ENCODE measurements at regions not wholly inside any gene's neighbourhood (a gene's known extent, or its start where the extent isn't known, plus 50 kb on each side); places are given as distances from the start of the nearest gene placed in this dataset.

DNA sequence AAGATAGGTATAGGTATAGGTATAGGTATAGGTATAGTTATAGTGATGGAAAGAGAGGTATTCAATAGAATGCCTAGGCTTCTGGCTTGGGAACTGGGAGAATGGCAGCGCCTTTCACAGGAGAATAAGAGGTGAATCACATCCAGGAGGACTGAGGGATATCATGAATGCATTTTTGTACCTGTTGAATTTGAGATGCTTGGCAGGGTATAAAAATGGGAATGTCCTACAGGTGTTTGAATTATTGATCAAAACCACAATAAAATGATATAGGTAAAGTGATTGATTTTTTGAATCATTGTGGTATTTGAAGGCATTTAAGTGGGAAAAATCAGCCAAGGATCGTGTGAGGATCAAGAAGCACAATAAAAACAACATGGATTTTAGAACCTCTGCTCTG, 119.2 kb upstream of the ARG1 start:
- TF ChIP-seq EZH2 (IDR thresholded peaks at IDR 0.05) (no peak), POLR2AphosphoS5 (IDR thresholded peaks at IDR 0.05; ENCODE audit: borderline replicate concordance, low read depth, low read length) (no peak)
